ENCODE measurements at regions not wholly inside any gene's neighbourhood (a gene's known extent, or its start where the extent isn't known, plus 50 kb on each side); places are given as distances from the start of the nearest gene placed in this dataset.
"Not testable (repeated sequence)": the region's sequence is repeated elsewhere in the genome, so short reads cannot be mapped to it uniquely, and the experiment has no call there.

- DNase-seq (ENCODE audit: low spot score): no peak
Observed at GRCh38 chr2:153307223-153307622, 171.3 kb downstream of the RPRM start.

DNA sequence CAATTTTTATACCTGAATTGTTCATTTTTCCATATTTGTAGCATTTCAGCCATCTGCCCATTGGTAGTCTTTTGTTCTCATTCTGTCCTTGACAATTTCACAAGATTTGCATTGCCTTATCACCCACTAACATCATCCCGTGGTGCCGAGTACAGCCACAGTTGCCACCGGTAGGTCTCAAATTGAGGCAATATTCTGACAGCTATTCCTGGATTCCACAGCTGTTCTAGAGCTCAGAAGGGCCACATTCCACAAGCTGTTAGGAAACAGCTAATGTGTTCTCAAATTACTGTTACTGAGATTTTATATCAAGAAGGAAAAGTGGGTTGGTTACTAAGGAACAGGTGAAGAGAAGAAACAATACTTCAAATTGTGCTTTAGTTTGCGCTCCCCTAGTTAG, 178.8 kb downstream of the RPRM start:
- no peak for DNase-seq (ENCODE audit: low spot score)

GRCh38 chr2:153299217-153299616, 179.3 kb downstream of the RPRM start:
- DNase-seq (ENCODE audit: low spot score): no peak

- DNase-seq (ENCODE audit: low spot score): no peak
Observed at GRCh38 chr2:153294199-153294786, 184.3 kb downstream of the RPRM start.

GRCh38 chr2:153291718-153292117, 186.8 kb downstream of the RPRM start:
- no peak for DNase-seq (ENCODE audit: low spot score)

GRCh38 chr2:153287109-153287801, 191.3 kb downstream of the RPRM start:
- DNase-seq (ENCODE audit: low spot score): peak; percentile 10

- no peak for DNase-seq (ENCODE audit: low spot score)
Observed at GRCh38 chr2:153268941-153269461, 209.6 kb downstream of the RPRM start.

- DNase-seq (ENCODE audit: low spot score): not testable (repeated sequence)
Observed at GRCh38 chr2:153256876-153257275, 221.7 kb downstream of the RPRM start.

DNA sequence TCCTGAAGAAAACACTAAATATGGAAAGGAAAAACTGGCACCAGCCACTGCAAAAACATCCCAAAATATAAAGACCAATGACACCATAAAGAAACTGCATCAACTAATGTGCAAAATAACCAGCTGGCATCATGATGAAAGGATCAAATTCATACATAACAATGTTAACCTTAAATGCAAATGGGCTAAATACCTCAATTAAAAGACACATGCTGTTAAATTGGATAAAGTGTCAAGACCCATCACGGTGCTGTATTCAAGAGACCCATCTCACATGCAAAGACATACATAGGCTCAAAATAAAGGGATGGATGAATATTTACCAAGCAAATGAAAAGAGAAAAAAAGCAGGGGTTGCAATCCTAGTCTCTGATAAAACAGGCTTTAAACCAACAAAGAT, 231.9 kb downstream of the RPRM start:
- peak; percentile 62 for DNase-seq (ENCODE audit: low spot score)

GRCh38 chr2:153235516-153235915, 243.0 kb downstream of the RPRM start:
- DNase-seq (ENCODE audit: low spot score): no peak

DNA sequence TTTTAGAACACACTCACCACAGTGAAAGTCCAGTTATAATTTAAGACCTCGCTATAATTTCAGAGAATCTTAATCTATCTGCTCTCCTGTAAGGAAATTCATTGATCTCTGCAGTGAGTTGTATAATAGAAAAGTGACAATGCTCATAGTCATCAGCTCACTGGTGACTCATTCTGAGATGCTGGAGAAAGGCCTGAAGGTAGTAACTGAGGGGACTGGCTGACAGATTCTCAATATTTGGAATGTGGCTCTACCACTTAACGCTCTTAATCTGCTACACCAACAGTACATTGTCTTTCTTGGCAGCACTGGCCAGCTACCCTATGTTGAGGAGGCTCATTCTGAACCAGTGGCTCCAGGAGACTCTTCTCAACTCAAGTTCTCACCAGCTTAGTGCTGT, 246.1 kb downstream of the RPRM start:
- DNase-seq (ENCODE audit: low spot score): no peak

GRCh38 chr2:153230977-153231376, 247.6 kb downstream of the RPRM start:
- DNase-seq (ENCODE audit: low spot score): peak; percentile 67

DNA sequence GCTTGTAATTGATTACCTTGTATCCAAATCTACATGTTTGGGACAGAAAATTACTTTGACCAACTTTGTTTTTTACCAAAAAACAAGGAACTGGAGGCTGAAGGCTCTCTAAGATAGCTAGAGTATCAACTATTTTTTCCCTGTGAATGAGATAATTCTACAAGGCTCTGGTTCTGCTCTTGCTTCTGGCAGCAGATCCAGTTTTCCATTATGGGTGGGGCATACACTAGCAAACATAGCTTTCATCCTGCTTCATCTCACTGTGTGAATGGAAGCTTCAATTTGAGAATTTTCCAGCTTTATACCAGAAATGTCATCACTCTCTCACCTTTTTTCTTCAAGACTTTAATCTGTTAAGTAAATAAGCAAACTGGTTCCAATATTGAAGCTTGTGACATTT, 249.7 kb downstream of the RPRM start:
- no peak for DNase-seq (ENCODE audit: low spot score)

- no peak for DNase-seq (ENCODE audit: low spot score)
Observed at GRCh38 chr2:153227981-153228380, 250.6 kb downstream of the RPRM start.

DNA sequence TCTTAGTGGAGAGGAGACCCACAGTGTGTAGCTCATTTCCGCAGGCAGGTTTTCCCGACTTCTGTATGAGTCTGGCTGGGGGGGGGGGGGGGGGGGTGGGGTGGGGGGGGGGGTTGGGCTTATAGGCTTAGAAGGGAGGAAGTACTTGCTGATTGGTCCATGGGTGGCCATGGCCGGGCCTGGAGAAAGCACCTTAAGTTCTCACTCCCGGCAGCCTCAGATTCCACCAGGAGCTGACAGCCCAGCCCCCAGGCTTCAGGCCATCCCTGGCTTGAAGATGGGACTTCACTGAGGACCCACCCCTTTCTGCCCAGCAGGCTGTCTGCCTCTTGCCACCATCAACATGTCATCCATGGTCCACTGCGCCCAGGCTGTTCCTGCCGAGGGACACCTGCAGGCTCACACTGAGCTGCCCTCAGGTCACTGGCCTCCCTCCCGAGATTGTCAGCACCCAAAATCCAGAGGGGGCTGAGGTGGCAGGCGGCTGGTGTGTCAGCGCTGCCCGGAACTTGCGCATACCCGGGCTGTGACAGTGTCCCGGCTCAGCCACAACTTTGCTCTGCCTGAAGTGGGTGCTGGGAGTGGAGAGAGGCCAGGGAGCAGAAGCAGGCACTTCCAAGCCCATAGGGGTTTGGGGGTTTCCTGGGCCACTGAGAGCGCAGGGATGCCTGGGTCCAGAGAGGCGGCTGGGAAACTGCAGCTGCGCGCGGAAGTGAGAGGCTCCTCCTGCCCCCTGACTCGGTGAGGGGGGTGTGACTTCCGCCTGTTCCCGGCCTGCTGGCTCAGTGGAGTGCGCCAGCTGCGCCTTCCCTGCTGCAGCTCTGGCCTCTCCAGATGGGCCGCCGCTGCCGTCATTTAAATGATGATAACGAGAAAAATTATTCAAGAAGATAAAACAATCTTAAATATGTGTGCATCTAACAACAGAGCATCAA, 256.1 kb downstream of the RPRM start:
- DNase-seq (ENCODE audit: low spot score): peak; percentile 80

DNA sequence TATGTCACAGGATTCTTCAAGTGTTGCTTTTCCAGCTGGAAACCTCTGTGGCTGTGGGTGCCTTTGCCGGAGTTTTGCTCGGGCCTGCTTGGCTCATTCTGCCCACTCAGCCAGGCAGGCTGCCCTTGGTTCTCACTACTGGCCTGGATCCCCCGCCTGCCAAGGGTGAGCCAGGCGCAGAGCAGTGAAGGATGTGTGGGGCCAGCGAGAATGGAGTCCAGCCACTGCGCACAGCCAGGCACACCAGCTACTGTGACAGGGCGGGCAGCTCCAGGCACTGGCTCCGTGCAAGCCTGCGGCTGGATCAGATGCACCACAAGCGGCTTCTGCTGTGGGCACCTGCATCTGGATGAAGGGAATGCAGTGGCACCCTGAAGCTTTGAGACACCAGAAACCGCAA, 257.1 kb downstream of the RPRM start:
- DNase-seq (ENCODE audit: low spot score): no peak

GRCh38 chr2:153221087-153221486, 257.5 kb downstream of the RPRM start:
- DNase-seq (ENCODE audit: low spot score): no peak

- no peak for DNase-seq (ENCODE audit: low spot score)
Observed at GRCh38 chr2:153218851-153219250, 259.7 kb downstream of the RPRM start.

GRCh38 chr2:153214337-153214736, 264.2 kb downstream of the RPRM start:
- no peak for DNase-seq (ENCODE audit: low spot score)

- no peak for DNase-seq (ENCODE audit: low spot score)
Observed at GRCh38 chr2:153213022-153213421, 265.5 kb downstream of the RPRM start.

GRCh38 chr2:153197402-153198386, 280.9 kb downstream of the RPRM start:
- no peak for DNase-seq (ENCODE audit: low spot score)

Data from SK-N-DZ (cell line).